Panc1 (cell line): ENCODE measurements at regions not wholly inside any gene's neighbourhood (a gene's known extent, or its start where the extent isn't known, plus 50 kb on each side); places are given as distances from the start of the nearest gene placed in this dataset.

Experiments
- POLR2AphosphoS5 ChIP-seq: IDR thresholded peaks from 2 replicates; pipeline ENCODE4 v1.6.1; 2012; ENCODE audit warnings: mild to moderate bottlenecking, low read depth, low read length, moderate library complexity
- SIN3A ChIP-seq: IDR thresholded peaks from 2 replicates; pipeline ENCODE4 v1.6.1; 2012; ENCODE audit warnings: low read depth, mild to moderate bottlenecking, low read length, moderate library complexity, borderline replicate concordance; ENCODE audit not compliant: insufficient read depth
- TF ChIP-seq, protein P1 (sequence below): fragments of 450-650 bp; IDR thresholded peaks from 2 replicates; pipeline ENCODE4 v1.5.1; 2017; ENCODE audit warnings: mild to moderate bottlenecking

DNA sequence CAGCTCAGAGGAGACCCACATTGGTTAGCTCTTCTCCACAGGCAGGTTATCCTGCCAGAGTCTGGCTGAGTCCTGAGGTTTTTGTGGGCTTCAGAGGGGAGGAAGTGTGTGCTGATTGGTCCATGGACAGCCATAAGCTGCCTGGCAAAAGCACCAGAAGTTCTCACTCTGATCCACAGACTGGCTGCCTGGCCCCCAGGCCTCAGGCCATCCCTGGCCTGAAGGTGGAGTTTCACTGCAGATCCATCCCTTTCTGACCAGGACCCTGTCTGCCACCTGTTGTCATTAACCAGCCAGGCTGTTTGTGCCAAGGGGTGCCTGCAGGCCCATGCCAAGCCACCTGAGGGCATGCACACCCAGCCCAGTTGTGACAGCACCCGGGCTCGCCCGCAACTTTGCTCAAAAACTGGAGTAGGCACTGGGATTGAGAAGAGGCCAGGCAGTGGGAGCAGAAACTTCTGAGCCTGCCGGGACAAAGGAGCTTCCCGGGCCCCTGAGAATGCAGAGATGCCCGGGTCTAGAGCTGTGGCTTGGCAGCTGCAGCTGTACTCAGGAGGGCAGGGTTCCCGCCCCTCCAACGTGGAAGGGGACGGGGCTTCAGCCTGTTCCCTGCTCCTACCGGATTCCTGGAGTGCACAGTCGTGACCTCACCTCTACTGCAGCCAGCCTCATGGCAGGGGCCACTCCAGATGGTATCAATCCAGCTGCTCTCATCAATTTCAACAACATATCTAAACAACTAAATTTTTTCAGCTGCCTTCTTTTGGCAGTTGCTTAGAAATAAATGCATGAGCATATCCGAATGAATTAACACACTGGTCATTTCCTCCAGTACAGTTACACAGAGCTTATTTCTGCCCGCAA, 1277.3 kb downstream of the SLC16A7 start:
- TF ChIP-seq, protein P1, sequence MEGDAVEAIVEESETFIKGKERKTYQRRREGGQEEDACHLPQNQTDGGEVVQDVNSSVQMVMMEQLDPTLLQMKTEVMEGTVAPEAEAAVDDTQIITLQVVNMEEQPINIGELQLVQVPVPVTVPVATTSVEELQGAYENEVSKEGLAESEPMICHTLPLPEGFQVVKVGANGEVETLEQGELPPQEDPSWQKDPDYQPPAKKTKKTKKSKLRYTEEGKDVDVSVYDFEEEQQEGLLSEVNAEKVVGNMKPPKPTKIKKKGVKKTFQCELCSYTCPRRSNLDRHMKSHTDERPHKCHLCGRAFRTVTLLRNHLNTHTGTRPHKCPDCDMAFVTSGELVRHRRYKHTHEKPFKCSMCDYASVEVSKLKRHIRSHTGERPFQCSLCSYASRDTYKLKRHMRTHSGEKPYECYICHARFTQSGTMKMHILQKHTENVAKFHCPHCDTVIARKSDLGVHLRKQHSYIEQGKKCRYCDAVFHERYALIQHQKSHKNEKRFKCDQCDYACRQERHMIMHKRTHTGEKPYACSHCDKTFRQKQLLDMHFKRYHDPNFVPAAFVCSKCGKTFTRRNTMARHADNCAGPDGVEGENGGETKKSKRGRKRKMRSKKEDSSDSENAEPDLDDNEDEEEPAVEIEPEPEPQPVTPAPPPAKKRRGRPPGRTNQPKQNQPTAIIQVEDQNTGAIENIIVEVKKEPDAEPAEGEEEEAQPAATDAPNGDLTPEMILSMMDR = no peak
- TF ChIP-seq SIN3A (no peak), POLR2AphosphoS5 (no peak)
